GM12892 (cell line): ENCODE measurements at regions not wholly inside any gene's neighbourhood (a gene's known extent, or its start where the extent isn't known, plus 50 kb on each side); places are given as distances from the start of the nearest gene placed in this dataset.

Experiments used
- DNase-seq: peaks from one replicate; pipeline ENCODE4 v3.0.0; 2011; ENCODE audit not compliant: insufficient read length
- FAIRE-seq: peaks from 2 replicates; lab custom pipeline; 2011; peaks lifted over from hg19 to GRCh38; lab: Jason Lieb, UNC
- POLR2AphosphoS5 ChIP-seq: IDR thresholded peaks from 2 replicates; pipeline ENCODE4 v1.6.1; 2011; ENCODE audit warnings: low read depth, low read length, control low read depth

- no peak for TF ChIP-seq POLR2AphosphoS5
- DNase-seq = no peak
These were observed 52.4 kb downstream of the ARL6IP4 start for GRCh38 chr12:123032736-123033391.

More at GRCh38 chr12:123032736-123033391, 52.4 kb downstream of the ARL6IP4 start:
- no peak for FAIRE-seq
